ENCODE measurements at regions not wholly inside any gene's neighbourhood (a gene's known extent, or its start where the extent isn't known, plus 50 kb on each side); places are given as distances from the start of the nearest gene placed in this dataset.

- no peak for TF ChIP-seq POLR2A (IDR thresholded peaks at IDR 0.05; ENCODE audit: low read depth, low read length)
- no peak for TF ChIP-seq TAF1 (IDR thresholded peaks at IDR 0.05; ENCODE audit: borderline replicate concordance, low read depth, low read length)
- no peak for TF ChIP-seq POLR2AphosphoS5 (IDR thresholded peaks at IDR 0.05; ENCODE audit: low read depth, low read length)
Measured at GRCh38 chr11:28878025-28878424, 769.8 kb downstream of the METTL15 start.
